AG08396 (cell line): ENCODE measurements at regions not wholly inside any gene's neighbourhood (a gene's known extent, or its start where the extent isn't known, plus 50 kb on each side); places are given as distances from the start of the nearest gene placed in this dataset.

ENCODE experiments used
- DNase-seq: peaks from one replicate; pipeline ENCODE4 v3.0.0; 2012; ENCODE audit warnings: low spot score, mixed read lengths

- no peak for DNase-seq
These were observed 52.2 kb upstream of the INPP5A start for GRCh38 chr10:132485391-132485790.

- DNase-seq: no peak
These were observed 51.0 kb upstream of the INPP5A start for GRCh38 chr10:132486539-132487121.

GRCh38 chr10:132487241-132488135 lies 50.1 kb upstream of the INPP5A start:
- DNase-seq: no peak
